UCSD-AML1 (cell line): ENCODE measurements at regions not wholly inside any gene's neighbourhood (a gene's known extent, or its start where the extent isn't known, plus 50 kb on each side); places are given as distances from the start of the nearest gene placed in this dataset.
"Not testable (repeated sequence)": the region's sequence is repeated elsewhere in the genome, so short reads cannot be mapped to it uniquely, and the experiment has no call there.

Experiments used
- DNase-seq: peaks from one replicate; lab custom pipeline; 2025; ENCODE audit not compliant: unreplicated experiment; lab: John Stamatoyannopoulos, UW

DNA sequence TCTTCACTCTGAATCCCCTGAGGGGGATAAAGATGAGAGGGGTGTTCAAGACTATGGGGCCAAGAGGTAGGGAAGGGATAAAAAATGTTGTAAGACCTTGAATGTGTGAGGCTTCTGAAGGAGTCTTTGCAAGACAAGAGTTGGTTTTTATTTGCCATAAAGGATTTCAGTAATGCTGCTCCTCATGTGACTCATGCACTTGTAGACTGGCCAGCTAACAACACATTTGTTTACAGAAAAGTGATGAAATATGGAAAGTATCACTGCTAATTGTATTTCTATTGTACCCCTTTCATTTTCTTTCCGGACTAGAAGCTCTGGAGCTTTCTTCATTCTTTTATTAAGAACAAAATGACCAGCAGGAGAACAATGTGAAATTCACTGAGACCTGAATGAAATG is 782.1 kb downstream of the EPHA4 start:
- DNase-seq, result no peak

DNA sequence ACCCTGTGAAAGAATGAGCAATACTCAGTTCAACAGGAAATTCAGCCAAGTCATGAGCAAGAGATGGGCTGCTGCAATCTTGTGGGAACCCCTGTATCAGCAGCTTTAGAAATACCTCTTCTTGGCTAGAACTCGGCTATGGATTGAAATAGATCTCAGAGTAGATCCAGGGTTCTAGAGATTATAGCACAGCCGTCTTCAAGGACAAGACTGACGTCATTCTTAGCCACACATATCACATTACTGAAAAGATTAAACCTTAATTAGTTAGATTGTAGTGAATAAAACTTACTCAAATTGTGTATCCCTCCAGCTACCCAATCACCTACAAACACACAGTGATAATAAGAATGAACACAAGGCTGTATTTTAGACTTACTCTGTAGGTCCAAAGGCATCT is 776.4 kb downstream of the EPHA4 start:
- DNase-seq, result no peak

DNA sequence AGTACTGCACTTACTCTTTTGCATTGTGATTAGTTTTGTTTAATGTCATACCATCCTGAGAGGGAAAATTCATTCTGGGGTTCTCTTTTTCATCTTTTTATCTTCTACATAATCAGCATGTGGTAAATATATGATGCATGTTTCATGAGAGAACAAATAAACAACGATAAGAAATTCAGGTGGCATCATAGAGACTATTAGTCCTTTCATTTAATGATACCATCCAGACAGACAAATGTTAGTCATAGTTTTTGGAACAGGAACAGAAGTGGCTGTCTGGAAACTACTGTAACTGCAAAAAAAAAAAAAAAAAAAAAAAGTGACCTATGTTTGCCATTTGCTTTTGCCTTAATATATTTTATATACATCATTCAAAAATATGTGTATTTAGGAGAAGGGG is 761.0 kb downstream of the EPHA4 start:
- no peak for DNase-seq

GRCh38 chr2:220811952-220812570 is 760.0 kb downstream of the EPHA4 start:
- no peak for DNase-seq

GRCh38 chr2:220814441-220814840 is 757.7 kb downstream of the EPHA4 start:
- DNase-seq, result no peak

DNA sequence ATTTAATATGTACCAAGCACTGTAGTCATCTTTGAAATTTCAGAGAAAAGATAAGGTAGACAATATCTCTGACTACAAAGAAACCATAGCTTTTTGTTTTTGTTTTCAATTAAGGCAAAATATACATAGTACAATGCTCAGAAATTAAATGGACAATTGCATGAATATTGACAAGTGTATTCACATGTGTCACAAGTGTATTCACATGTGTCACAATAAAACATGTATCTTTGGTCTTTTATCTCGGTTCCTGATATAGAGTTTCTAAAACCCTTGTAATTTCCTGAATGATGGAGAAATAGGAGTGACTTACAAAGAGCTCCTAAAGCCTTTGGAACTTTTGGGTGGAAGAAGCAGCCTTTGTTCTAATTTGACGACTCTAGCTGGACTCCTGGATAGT is 756.4 kb downstream of the EPHA4 start:
- DNase-seq, result no peak

DNA sequence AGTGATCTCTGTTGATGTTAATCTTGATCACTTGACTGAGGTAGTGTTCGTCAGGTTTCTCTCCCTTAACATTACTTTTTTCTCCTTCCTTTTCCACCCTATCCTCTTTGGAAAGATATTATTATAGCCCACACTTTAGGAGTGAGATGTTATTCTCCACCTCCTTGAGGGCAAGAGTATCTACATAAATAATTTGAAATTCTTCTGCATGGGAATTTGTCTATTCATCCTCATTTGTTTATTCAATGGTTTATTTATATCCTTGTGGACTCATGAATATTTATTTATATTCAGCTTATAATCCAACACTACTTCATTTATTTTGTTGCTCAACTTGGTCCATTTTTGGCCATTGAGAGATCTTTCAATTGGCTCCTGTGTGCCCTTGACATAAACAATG is 750.4 kb downstream of the EPHA4 start:
- no peak for DNase-seq

DNA sequence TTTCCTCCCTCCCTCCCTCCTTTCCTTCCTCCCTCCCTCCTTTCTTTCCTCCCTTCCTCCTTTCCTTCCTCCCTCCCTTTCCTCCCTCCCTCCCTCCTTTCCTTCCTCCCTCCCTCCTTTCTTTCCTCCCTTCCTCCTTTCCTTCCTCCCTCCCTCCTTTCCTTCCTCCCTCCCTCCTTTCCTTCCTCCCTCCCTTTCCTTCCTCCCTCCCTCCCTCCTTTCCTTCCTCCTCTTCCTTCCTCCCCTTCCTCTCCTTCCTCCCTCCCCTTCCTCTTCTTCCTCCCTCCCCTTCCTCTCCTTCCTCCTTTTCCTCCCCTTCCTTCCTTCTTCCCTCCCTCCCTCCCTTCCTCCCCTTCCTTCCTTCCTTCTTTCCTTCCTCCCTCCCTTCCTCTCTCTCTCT is 748.5 kb downstream of the EPHA4 start:
- not testable (repeated sequence) for DNase-seq

GRCh38 chr2:220833446-220833845 is 738.7 kb downstream of the EPHA4 start:
- no peak for DNase-seq

GRCh38 chr2:220835583-220835982 is 736.5 kb downstream of the EPHA4 start:
- DNase-seq, result no peak

DNA sequence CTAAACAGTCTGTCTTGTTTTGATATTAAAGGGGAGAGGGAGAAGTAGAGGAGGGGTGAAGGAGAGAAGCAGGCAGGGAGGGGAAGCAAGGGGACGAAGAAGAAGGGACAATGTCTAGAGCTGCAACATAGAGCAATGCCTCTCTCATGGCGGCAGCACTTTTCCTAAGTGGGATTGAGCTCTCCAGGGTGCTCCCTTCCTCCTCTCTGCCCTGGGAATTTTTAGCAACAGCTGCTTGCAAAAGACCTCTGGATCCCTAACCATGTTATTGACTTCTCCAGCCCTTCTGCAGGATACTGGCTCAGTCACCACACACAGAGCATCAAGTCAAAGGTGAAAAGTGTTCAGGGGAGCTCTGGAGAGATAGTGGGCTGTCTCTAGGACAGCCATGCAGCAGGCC is 734.9 kb downstream of the EPHA4 start:
- no peak for DNase-seq

- DNase-seq, result no peak
These were observed 729.0 kb downstream of the EPHA4 start for GRCh38 chr2:220842901-220843665.

GRCh38 chr2:220845766-220846273 is 726.3 kb downstream of the EPHA4 start:
- no peak for DNase-seq

DNA sequence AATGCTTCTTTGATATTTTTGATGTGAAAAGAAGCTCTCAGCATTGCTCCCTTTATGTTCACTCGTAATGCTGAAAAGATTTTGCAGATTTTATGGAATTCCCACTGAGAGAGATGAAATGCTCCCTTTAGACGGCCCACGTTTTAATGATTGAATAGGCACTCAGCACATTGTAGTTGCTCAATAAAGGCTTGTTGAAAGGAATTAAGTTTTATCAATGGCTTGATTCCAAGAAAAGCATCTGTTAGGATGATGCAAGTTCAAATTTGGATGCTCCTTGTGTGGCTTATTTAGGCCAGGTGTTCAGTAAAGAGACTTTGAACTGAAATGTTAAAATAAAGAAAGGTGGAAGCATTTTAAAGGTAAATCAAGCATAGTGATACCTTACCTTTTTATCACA is 725.1 kb downstream of the EPHA4 start:
- DNase-seq, result no peak

- no peak for DNase-seq
These were observed 724.5 kb downstream of the EPHA4 start for GRCh38 chr2:220847589-220847988.

- no peak for DNase-seq
These were observed 722.7 kb downstream of the EPHA4 start for GRCh38 chr2:220849433-220849832.

DNA sequence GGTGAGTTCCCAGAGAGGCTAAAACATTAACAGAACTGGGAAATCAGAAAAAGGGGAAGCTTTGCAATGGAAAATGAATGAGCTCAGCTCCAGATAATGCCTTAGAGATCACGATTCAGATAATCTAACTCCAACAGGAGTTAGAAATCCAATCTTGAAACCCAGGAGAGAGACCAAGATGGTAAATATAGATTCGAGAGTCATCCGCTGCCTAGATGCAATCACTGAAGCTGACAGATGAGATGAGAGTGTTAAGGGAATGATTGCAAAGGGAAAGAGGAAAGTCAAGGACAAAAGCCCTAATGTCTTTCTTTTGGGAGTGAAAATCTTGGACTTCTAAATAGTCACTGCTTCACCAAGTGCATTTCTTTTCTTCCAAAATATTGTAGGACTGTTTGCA is 722.0 kb downstream of the EPHA4 start:
- DNase-seq, result no peak

- no peak for DNase-seq
These were observed 716.8 kb downstream of the EPHA4 start for GRCh38 chr2:220855296-220855695.

DNA sequence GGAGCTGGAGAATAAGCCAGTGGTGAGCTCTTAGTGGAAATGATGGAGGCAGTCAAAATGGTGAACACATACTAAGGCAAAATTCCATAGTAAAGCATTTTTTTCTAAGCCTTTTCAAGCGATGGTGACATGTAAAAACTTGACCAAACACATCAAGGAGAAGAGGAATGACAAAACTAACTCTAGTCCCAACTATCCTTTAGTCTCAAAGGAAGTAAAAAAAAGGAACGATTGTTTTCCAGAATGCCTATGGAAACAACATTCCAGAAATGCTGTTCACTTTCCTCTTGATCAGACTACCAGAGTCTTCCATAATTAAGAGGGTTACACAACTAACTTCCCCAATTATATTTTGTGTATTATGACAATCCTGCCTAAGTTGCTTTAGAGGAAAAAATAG is 715.6 kb downstream of the EPHA4 start:
- no peak for DNase-seq

- DNase-seq, result no peak
These were observed 714.7 kb downstream of the EPHA4 start for GRCh38 chr2:220857368-220857767.

DNA sequence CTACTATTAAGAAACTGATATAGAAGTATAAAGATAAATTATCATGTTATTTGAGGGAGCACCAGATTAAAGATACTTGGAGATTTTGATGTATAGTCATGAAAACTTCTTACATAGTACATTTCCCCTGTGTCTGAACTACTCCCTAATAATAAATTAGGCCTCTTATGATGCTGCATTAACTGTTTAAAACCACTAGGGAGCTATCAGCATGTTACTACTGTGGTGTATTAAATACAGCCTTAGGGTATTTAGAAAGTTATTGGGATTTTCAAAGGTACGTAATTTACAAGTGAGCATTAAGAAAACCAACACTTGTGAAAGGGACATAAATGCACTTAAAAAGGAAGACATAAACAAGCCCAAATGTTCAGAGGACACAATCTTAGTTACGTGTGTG is 714.0 kb downstream of the EPHA4 start:
- DNase-seq, result no peak

DNA sequence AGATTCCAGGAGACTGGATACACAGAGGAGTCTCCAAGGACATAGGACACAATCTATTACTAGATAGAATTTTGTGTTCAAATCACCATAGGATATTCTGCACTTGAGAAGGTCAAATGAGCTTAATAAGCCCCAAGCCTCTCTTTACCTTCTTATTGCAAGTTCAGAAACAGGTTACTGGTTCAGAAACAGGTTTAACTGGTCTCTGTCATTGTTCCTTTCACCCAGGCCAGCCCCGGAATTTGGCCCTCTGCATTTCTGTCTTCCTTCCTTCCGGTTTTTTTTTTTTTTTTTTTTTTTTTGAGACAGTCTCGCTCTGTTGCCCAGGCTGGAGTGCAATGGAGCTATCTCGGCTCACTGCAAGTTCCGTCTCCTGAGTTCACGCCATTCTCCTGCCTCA is 700.2 kb downstream of the EPHA4 start:
- no peak for DNase-seq
